ENCODE measurements at regions not wholly inside any gene's neighbourhood (a gene's known extent, or its start where the extent isn't known, plus 50 kb on each side); places are given as distances from the start of the nearest gene placed in this dataset.

DNA sequence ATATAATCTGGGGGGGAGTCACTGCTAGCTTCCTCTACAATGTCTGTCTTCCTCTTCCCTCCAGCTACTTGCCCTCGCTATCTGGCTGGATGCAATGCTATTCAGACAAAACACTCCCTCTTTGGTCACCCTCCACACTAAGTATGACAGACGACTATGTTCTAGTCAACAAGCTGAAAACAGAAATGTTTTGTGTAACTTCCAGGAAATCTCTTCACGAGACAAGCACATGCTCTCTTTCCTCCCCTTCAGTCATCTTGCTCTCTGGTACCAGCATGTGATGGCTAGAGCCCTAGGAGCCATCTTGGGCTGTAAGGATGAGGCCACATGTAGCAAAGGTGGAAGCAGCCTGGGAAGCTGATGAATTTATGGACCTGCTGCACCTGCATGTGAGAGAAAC is 151.3 kb downstream of the ARRDC4 start:
- TF ChIP-seq, protein P1, sequence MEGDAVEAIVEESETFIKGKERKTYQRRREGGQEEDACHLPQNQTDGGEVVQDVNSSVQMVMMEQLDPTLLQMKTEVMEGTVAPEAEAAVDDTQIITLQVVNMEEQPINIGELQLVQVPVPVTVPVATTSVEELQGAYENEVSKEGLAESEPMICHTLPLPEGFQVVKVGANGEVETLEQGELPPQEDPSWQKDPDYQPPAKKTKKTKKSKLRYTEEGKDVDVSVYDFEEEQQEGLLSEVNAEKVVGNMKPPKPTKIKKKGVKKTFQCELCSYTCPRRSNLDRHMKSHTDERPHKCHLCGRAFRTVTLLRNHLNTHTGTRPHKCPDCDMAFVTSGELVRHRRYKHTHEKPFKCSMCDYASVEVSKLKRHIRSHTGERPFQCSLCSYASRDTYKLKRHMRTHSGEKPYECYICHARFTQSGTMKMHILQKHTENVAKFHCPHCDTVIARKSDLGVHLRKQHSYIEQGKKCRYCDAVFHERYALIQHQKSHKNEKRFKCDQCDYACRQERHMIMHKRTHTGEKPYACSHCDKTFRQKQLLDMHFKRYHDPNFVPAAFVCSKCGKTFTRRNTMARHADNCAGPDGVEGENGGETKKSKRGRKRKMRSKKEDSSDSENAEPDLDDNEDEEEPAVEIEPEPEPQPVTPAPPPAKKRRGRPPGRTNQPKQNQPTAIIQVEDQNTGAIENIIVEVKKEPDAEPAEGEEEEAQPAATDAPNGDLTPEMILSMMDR (IDR thresholded peaks at IDR 0.05; ENCODE audit: control insufficient read depth, extremely low read depth, insufficient read depth) = no peak
- H3K4me3 ChIP-seq (ENCODE audit: low read depth, low read length) = no peak overlapping the region
- no peak for DNase-seq (ENCODE audit: low read depth)

DNA sequence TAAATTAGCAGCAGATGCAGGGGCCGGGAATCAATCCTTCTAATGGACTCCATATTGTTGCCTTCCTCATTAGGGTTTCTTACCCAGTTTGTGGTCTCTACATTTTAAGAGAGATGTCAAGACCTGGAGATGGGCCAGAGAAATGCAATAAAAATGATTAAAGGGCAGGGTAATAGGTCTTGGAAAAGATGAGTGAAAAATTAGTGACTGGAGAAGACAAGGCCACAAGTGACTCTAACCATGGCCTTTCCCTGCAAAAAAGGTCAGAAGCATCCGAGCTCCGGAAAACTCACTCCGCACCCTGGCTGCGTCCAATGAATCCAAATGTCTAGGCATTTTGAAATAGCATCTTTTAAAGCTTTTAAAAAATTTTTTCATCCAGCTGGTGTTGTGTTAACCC is 152.8 kb downstream of the ARRDC4 start:
- H3K4me3 ChIP-seq (ENCODE audit: low read depth, low read length) = no peak overlapping the region
- TF ChIP-seq, protein P1 (IDR thresholded peaks at IDR 0.05; ENCODE audit: control insufficient read depth, extremely low read depth, insufficient read depth) = no peak
- no peak for DNase-seq (ENCODE audit: low read depth)

DNA sequence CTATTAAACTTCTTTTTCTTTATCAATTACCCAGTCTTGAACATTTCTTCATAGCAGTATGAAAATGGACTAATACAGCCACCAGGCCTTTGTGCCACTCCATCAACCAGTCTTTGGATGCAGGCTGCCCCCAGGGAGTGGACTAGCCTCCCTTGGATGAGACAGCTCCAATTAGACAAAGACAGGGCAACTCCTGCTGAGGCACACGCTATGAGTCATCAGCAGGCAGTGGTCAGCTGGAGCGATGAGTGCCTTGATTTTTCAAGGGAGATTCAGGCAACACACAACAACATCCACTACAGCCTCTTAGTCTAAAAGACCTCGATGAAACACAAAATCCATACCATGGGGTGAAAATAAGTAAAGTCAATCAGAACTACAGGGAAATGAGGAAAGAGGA is 160.1 kb downstream of the ARRDC4 start:
- TF ChIP-seq, protein P1 (IDR thresholded peaks at IDR 0.05; ENCODE audit: control insufficient read depth, extremely low read depth, insufficient read depth) = no peak
- H3K4me3 ChIP-seq (ENCODE audit: low read depth, low read length) = no peak overlapping the region
- DNase-seq (ENCODE audit: low read depth) = no peak

DNA sequence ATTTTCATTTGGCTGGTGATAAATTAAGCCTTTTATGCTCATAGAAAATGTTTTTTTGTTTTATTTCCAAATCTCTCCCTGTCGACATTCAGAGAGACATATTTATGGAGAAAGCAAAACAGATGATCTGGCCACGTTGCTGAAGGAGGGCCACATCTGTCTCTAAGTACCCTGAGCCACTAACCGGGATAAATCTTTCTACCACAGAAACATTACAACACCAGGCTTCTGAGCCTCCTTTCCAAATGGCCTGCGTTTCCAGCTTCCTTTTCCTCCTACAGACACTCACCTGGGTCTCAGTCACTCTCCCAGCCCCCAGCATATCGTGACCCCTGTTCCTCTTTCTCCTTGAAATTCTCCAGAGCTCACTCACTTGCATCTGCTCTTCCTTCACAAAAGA is 161.0 kb downstream of the ARRDC4 start:
- TF ChIP-seq, protein P1 (IDR thresholded peaks at IDR 0.05; ENCODE audit: control insufficient read depth, extremely low read depth, insufficient read depth) = no peak
- DNase-seq (ENCODE audit: low read depth) = no peak
- no peak overlapping the region for H3K4me3 ChIP-seq (ENCODE audit: low read depth, low read length)

DNA sequence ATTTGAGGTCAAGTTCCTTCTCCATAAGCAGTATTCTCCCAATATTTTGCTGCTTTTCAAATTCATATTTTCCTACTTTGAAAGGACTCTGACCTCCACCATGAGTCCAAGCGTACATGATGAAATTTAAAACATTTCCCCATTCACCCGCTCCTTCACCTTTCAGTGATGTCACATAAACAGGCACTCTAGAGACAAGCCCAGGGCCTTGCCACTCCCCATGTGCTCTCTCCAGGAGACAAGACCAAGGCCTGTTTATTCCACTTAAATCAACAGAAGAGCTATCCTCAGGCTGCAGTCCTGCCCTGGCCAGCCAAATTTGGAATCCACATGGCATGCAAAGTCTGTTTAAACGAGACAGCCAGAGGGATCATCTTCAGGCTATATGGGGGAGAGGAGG is 161.5 kb downstream of the ARRDC4 start:
- H3K4me3 ChIP-seq (ENCODE audit: low read depth, low read length) = no peak overlapping the region
- DNase-seq (ENCODE audit: low read depth) = no peak
- TF ChIP-seq, protein P1 (IDR thresholded peaks at IDR 0.05; ENCODE audit: control insufficient read depth, extremely low read depth, insufficient read depth) = no peak

DNA sequence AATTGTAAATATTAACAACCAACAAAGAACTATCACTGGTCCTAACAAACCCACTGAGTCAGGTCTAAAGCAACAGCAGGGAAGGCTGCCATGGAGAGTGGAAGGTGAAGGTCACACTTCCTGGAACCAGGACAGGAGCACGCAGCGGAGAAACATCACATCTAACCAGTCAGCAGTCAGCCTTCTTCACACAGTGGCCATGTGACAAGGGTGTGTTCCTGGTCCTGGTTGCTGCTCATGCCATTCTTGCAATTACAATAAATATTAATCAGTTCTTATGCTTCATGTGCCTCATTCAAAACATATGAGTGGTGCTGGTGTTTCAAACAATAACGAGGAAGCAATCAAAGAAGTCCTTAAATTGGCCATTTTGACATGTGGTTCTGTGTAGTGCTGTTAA is 162.8 kb downstream of the ARRDC4 start:
- no peak overlapping the region for H3K4me3 ChIP-seq (ENCODE audit: low read depth, low read length)
- no peak for DNase-seq (ENCODE audit: low read depth)
- TF ChIP-seq, protein P1 (IDR thresholded peaks at IDR 0.05; ENCODE audit: control insufficient read depth, extremely low read depth, insufficient read depth) = no peak

DNA sequence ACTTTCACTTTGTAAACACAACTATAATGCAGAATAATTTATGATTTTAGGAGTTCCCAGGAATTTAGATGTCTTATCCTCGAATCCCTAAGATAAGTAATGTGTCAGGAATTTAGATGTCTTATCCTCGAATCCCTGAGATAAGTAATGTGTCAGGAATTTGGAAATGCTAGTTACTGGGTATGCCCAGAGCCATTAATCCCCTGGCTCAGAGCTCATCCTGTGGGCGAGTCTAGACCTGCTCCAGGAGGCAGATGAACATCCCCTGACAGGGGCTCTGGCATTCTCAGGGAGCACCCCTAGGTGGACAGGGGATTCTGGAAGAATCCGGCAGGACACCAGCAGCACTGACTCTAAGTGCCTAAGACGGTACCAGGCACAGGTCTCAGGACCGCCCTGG is 163.3 kb downstream of the ARRDC4 start:
- TF ChIP-seq, protein P1 (IDR thresholded peaks at IDR 0.05; ENCODE audit: control insufficient read depth, extremely low read depth, insufficient read depth) = no peak
- DNase-seq (ENCODE audit: low read depth) = no peak

More for the DNA sequence above, 163.3 kb downstream of the ARRDC4 start:
- H3K4me3 ChIP-seq (ENCODE audit: low read depth, low read length) = no peak overlapping the region

Data from LNCaP clone FGC (cell line).